Neural progenitor cell (in vitro differentiated cells): ENCODE measurements at regions not wholly inside any gene's neighbourhood (a gene's known extent, or its start where the extent isn't known, plus 50 kb on each side); places are given as distances from the start of the nearest gene placed in this dataset.

Experiments used
- EZH2 ChIP-seq: fragments of 200-600 bp; sonication (generic); IDR thresholded peaks from 2 replicates; pipeline ENCODE4 v1.6.1; 2017; ENCODE audit warnings: antibody characterized with exemption, mild to moderate bottlenecking, moderate library complexity
- EZH2phosphoT487 ChIP-seq: fragments of 200-600 bp; sonication (generic); IDR thresholded peaks from 2 replicates; pipeline ENCODE4 v1.6.1; 2017; ENCODE audit warnings: antibody characterized with exemption
- TF ChIP-seq, protein P1 (sequence below): fragments of 200-600 bp; sonication (generic); IDR thresholded peaks from 2 replicates; pipeline ENCODE4 v1.5.1; 2017; ENCODE audit warnings: antibody characterized with exemption, mild to moderate bottlenecking

- TF ChIP-seq, protein P1, sequence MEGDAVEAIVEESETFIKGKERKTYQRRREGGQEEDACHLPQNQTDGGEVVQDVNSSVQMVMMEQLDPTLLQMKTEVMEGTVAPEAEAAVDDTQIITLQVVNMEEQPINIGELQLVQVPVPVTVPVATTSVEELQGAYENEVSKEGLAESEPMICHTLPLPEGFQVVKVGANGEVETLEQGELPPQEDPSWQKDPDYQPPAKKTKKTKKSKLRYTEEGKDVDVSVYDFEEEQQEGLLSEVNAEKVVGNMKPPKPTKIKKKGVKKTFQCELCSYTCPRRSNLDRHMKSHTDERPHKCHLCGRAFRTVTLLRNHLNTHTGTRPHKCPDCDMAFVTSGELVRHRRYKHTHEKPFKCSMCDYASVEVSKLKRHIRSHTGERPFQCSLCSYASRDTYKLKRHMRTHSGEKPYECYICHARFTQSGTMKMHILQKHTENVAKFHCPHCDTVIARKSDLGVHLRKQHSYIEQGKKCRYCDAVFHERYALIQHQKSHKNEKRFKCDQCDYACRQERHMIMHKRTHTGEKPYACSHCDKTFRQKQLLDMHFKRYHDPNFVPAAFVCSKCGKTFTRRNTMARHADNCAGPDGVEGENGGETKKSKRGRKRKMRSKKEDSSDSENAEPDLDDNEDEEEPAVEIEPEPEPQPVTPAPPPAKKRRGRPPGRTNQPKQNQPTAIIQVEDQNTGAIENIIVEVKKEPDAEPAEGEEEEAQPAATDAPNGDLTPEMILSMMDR = no peak
- TF ChIP-seq EZH2 (no peak), EZH2phosphoT487 (no peak)
Measured at GRCh38 chr16:23009075-23009474, 140.2 kb downstream of the USP31 start.
